Ovary (tissue), 3 donors: ENCODE measurements at regions not wholly inside any gene's neighbourhood (a gene's known extent, or its start where the extent isn't known, plus 50 kb on each side); places are given as distances from the start of the nearest gene placed in this dataset.

Experiments used
- EP300 ChIP-seq: sonication (generic); formaldehyde crosslinking; IDR thresholded peaks from one replicate; pipeline ENCODE4 v1.6.1; 2017; ENCODE audit warnings: antibody characterized with exemption
- POLR2A ChIP-seq: fragments of 450-650 bp; IDR thresholded peaks from one replicate; pipeline ENCODE4 v1.6.1; 2017; ENCODE audit warnings: antibody characterized with exemption, mild to moderate bottlenecking, moderate library complexity
- TF ChIP-seq, protein P1 (sequence below), 3 donors: fragments of 450-650 bp in 2 of 3; fragments of 200-600 bp in 1 of 3; IDR thresholded peaks; one replicate each; pipeline versions ENCODE4 v1.5.1 to v1.8.0; 2016 to 2022; ENCODE audit warnings: antibody characterized with exemption in 3 of 3, mild to moderate bottlenecking in 1 of 3
- donor health status: DM: no; HTN: no; CAD: no.

DNA sequence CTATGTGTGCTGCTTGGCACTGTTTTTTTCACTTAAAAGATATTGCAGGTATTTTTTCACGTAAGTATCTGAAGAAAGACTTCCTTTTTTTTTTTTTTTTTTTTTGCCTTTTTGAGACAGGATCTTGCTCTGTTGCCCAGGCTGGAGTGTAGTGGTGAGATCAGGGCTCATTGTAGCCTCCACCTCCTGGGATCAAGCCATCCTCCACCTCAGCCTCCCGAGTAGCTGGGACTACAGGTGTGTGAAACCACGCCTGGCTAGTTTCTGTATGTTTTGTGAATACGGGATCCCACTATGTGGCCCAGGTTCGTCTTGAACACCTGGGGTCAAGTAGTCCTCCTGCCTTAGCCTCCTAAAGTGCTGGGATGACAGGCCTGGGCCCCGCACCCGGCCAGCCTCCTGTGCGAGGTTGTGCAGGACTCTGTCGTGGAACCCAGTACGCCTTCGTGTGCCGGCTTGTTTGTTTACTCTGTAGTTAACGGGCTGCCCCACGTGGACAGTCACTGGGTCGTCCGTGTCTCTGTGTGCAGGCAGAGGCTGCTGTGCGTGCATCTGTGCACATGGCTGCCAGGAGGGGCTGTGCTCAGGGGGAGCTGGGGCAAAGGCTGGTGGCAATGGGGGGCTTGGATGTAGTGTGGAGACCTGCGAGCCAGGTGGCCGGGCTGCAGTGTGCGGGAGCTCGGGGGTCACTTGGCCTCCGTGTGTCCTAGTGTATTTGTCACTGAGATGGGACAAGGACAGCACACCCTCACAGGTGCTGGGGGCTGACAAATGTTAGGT lies 179.5 kb downstream of the ADRA2C start:
- TF ChIP-seq, protein P1, sequence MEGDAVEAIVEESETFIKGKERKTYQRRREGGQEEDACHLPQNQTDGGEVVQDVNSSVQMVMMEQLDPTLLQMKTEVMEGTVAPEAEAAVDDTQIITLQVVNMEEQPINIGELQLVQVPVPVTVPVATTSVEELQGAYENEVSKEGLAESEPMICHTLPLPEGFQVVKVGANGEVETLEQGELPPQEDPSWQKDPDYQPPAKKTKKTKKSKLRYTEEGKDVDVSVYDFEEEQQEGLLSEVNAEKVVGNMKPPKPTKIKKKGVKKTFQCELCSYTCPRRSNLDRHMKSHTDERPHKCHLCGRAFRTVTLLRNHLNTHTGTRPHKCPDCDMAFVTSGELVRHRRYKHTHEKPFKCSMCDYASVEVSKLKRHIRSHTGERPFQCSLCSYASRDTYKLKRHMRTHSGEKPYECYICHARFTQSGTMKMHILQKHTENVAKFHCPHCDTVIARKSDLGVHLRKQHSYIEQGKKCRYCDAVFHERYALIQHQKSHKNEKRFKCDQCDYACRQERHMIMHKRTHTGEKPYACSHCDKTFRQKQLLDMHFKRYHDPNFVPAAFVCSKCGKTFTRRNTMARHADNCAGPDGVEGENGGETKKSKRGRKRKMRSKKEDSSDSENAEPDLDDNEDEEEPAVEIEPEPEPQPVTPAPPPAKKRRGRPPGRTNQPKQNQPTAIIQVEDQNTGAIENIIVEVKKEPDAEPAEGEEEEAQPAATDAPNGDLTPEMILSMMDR (IDR thresholded peaks at IDR 0.05), result no peak
- TF ChIP-seq POLR2A (no peak), EP300 (no peak)
